Mesenchymal stem cell (in vitro differentiated cells and primary cell): ENCODE measurements at regions not wholly inside any gene's neighbourhood (a gene's known extent, or its start where the extent isn't known, plus 50 kb on each side); places are given as distances from the start of the nearest gene placed in this dataset.

Experiments used
- DNase-seq: peaks from one replicate; pipeline ENCODE4 v3.0.0-alpha.2; 2013
- H2AFZ ChIP-seq: one replicate; pipeline ENCODE4 v1.6.1; 2013; ENCODE audit warnings: low read depth, mild to moderate bottlenecking, control low read depth, inconsistent platforms, low read length, moderate library complexity
- H2AK5ac ChIP-seq: 2 replicates; pipeline ENCODE4 v1.6.1; 2013; ENCODE audit warnings: low read length, moderate library complexity, mild to moderate bottlenecking, inconsistent platforms; ENCODE audit not compliant: severe bottlenecking
- H2BK120ac ChIP-seq: one replicate; pipeline ENCODE4 v1.6.1; 2013; ENCODE audit warnings: low read depth, mild to moderate bottlenecking, inconsistent platforms, low read length, moderate library complexity
- H2BK12ac ChIP-seq, 2 experiments: one replicate each; pipeline ENCODE4 v1.6.1; 2013; ENCODE audit warnings: inconsistent platforms in 2 of 2, low read length in 2 of 2, mild to moderate bottlenecking in 2 of 2, moderate library complexity in 2 of 2, control low read depth in 1 of 2
- H2BK15ac ChIP-seq: one replicate; pipeline ENCODE4 v1.6.1; 2013; ENCODE audit warnings: mild to moderate bottlenecking, low read depth, inconsistent platforms; ENCODE audit not compliant: poor library complexity, severe bottlenecking
- H2BK5ac ChIP-seq: 2 replicates; pipeline ENCODE4 v1.6.1; 2013; ENCODE audit warnings: low read depth, mild to moderate bottlenecking, low read length, control low read depth, inconsistent platforms; ENCODE audit not compliant: poor library complexity, severe bottlenecking
- H3K14ac ChIP-seq, 2 experiments: one replicate each; pipeline ENCODE4 v1.6.1; 2013; ENCODE audit warnings: inconsistent platforms in 2 of 2, low read length in 2 of 2, control low read depth in 1 of 2, mild to moderate bottlenecking in 1 of 2, moderate library complexity in 1 of 2
- H3K18ac ChIP-seq, 2 experiments: one replicate each; pipeline ENCODE4 v1.6.1; 2013; ENCODE audit warnings: inconsistent platforms in 2 of 2, low read length in 2 of 2, control low read depth in 1 of 2, low read depth in 1 of 2, mild to moderate bottlenecking in 1 of 2
- H3K23ac ChIP-seq, 2 experiments: one replicate each; pipeline ENCODE4 v1.6.1; 2013; ENCODE audit warnings: inconsistent platforms in 2 of 2, low read length in 2 of 2, mild to moderate bottlenecking in 2 of 2, moderate library complexity in 2 of 2, control low read depth in 1 of 2
- H3K27ac ChIP-seq: 2 replicates; pipeline ENCODE4 v1.5.1; 2013; ENCODE audit warnings: mild to moderate bottlenecking, moderate library complexity, low read length, control low read depth, inconsistent platforms; ENCODE audit not compliant: poor library complexity, severe bottlenecking
- H3K27me3 ChIP-seq, 2 experiments: 2 replicates each; pipeline versions ENCODE4 v1.6.1 to v1.7.0; 2013; ENCODE audit warnings: low read length in 2 of 2, mild to moderate bottlenecking in 2 of 2, moderate library complexity in 2 of 2, control low read depth in 1 of 2, inconsistent platforms in 1 of 2; ENCODE audit not compliant: control insufficient read depth in 1 of 2, insufficient read depth in 1 of 2
- H3K36me3 ChIP-seq, 2 experiments: 2 replicates each; pipeline versions ENCODE4 v1.6.1 to v1.7.0; 2013; ENCODE audit warnings: low read length in 2 of 2, control low read depth in 1 of 2, inconsistent platforms in 1 of 2, low read depth in 1 of 2, mild to moderate bottlenecking in 1 of 2; ENCODE audit not compliant: insufficient read depth in 2 of 2, control insufficient read depth in 1 of 2
- H3K4ac ChIP-seq, 2 experiments: one replicate each; pipeline ENCODE4 v1.6.1; 2013; ENCODE audit warnings: inconsistent platforms in 2 of 2, low read length in 2 of 2, mild to moderate bottlenecking in 2 of 2, moderate library complexity in 2 of 2, control low read depth in 1 of 2, low read depth in 1 of 2
- H3K4me1 ChIP-seq: 2 replicates; pipeline ENCODE4 v1.6.1; 2013; ENCODE audit warnings: low read depth, low read length, control low read depth; ENCODE audit not compliant: control insufficient read depth, insufficient read depth
- H3K4me2 ChIP-seq: 2 replicates; pipeline ENCODE4 v1.6.1; 2013; ENCODE audit warnings: low read length, mild to moderate bottlenecking, inconsistent platforms; ENCODE audit not compliant: poor library complexity, severe bottlenecking
- H3K4me3 ChIP-seq, 2 experiments: 2 replicates each; pipeline versions ENCODE4 v1.5.1 to v1.7.0; 2013; ENCODE audit warnings: low read length in 2 of 2, mild to moderate bottlenecking in 2 of 2, control low read depth in 1 of 2, low read depth in 1 of 2; ENCODE audit not compliant: insufficient read depth in 1 of 2
- H3K79me1 ChIP-seq: replicated peaks from 2 replicates; pipeline ENCODE4 v1.6.1; 2013; ENCODE audit warnings: mild to moderate bottlenecking, control low read depth, low read length, inconsistent platforms; ENCODE audit not compliant: poor library complexity, severe bottlenecking
- H3K9ac ChIP-seq: 2 replicates; pipeline ENCODE4 v1.7.0; 2013; ENCODE audit warnings: mild to moderate bottlenecking, low read length, moderate library complexity
- H3K9me3 ChIP-seq: 2 replicates; pipeline ENCODE4 v1.7.0; 2013; ENCODE audit warnings: mild to moderate bottlenecking, low read length; ENCODE audit not compliant: control insufficient read depth
- H4K8ac ChIP-seq: one replicate; pipeline ENCODE4 v1.6.1; 2013; ENCODE audit warnings: inconsistent platforms, mild to moderate bottlenecking, low read length, moderate library complexity
- H4K91ac ChIP-seq: one replicate; pipeline ENCODE4 v1.6.1; 2013; ENCODE audit warnings: mild to moderate bottlenecking, low read length, inconsistent platforms
- WGBS: methylation state at CpG from one replicate; pipeline ENCODE4 v1.1.7; 2013; ENCODE audit warnings: mixed read lengths; 5-methylcytosine and 5-hydroxymethylcytosine counted together

DNA sequence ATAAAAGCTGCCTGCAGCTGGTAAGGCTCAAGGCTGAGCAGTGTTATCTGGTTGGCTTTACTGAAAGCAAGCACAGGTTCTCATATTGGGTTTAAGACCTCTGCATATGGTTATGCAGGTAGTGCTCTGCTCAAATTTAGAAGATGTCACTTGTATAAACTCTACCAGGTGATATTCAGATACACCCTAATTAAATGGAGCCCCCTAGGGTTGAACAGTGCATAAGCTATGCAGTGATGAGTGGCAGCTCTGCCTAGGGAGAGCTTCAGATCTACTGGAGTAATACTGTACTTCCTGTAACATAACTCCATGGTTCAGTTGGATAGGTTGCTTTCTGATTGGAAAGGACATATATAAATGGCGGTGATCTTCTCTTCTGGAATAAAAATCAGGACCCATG is 222.7 kb downstream of the CYRIA start:
- Histone ChIP-seq H3K23ac (no peak overlapping the region), H3K9me3 (no peaks in the 10 kb centered on the region), H3K36me3 (no peaks in the 10 kb centered on the region), H3K79me1 (no peaks in the 10 kb centered on the region), H4K91ac (no peak overlapping the region), H3K4ac (no peak overlapping the region), H2AK5ac (no peak overlapping the region), H3K4me2 (no peak overlapping the region), H2BK15ac (no peak overlapping the region), H3K9ac (no peak overlapping the region), H3K27ac (no peak overlapping the region), H3K18ac (no peak overlapping the region), H2AFZ (no peak overlapping the region), H3K4me1 (no peaks in the 10 kb centered on the region), H3K4me3 (no peak overlapping the region), H3K27me3 (no peaks in the 10 kb centered on the region), H3K14ac (no peak overlapping the region), H4K8ac (no peak overlapping the region), H2BK12ac (no peak overlapping the region), H2BK120ac (no peak overlapping the region), H2BK5ac (no peak overlapping the region)
- WGBS = 40% methylated on average over 1 of the region's 1 CpG
- DNase-seq = no peak

GRCh38 chr2:16441431-16441830 is 224.2 kb downstream of the CYRIA start:
- Histone ChIP-seq H3K4me1 (no peaks in the 10 kb centered on the region), H2BK120ac (no peak overlapping the region), H3K18ac (no peak overlapping the region), H3K4me2 (no peak overlapping the region), H3K36me3 (no peaks in the 10 kb centered on the region), H3K4me3 (no peak overlapping the region), H2AFZ (no peak overlapping the region), H3K27ac (no peak overlapping the region), H4K91ac (no peak overlapping the region), H3K14ac (no peak overlapping the region), H3K4ac (no peak overlapping the region), H2BK15ac (no peak overlapping the region), H3K79me1 (no peaks in the 10 kb centered on the region), H2BK5ac (no peak overlapping the region), H2AK5ac (no peak overlapping the region), H3K27me3 (no peaks in the 10 kb centered on the region), H3K23ac (no peak overlapping the region), H2BK12ac (no peak overlapping the region), H4K8ac (no peak overlapping the region), H3K9me3 (no peaks in the 10 kb centered on the region), H3K9ac (no peak overlapping the region)
- WGBS = 61% methylated on average over 3 of the region's 3 CpGs
- no peak for DNase-seq

- Histone ChIP-seq H2BK15ac (no peak overlapping the region), H3K27me3 (no peaks in the 10 kb centered on the region), H3K4ac (no peak overlapping the region), H2AK5ac (no peak overlapping the region), H3K4me3 (no peak overlapping the region), H3K14ac (no peak overlapping the region), H4K91ac (no peak overlapping the region), H3K23ac (no peak overlapping the region), H2BK12ac (no peak overlapping the region), H2BK120ac (no peak overlapping the region), H3K18ac (no peak overlapping the region), H2AFZ (no peak overlapping the region), H3K9ac (no peak overlapping the region), H2BK5ac (no peak overlapping the region), H3K4me1 (no peaks in the 10 kb centered on the region), H3K9me3 (no peaks in the 10 kb centered on the region), H3K4me2 (no peak overlapping the region), H4K8ac (no peak overlapping the region), H3K36me3 (no peaks in the 10 kb centered on the region), H3K27ac (no peak overlapping the region), H3K79me1 (no peaks in the 10 kb centered on the region)
- 59% methylated on average over 3 of the region's 4 CpGs for WGBS
- no peak for DNase-seq
These were observed 224.7 kb downstream of the CYRIA start for GRCh38 chr2:16440898-16441297.

DNA sequence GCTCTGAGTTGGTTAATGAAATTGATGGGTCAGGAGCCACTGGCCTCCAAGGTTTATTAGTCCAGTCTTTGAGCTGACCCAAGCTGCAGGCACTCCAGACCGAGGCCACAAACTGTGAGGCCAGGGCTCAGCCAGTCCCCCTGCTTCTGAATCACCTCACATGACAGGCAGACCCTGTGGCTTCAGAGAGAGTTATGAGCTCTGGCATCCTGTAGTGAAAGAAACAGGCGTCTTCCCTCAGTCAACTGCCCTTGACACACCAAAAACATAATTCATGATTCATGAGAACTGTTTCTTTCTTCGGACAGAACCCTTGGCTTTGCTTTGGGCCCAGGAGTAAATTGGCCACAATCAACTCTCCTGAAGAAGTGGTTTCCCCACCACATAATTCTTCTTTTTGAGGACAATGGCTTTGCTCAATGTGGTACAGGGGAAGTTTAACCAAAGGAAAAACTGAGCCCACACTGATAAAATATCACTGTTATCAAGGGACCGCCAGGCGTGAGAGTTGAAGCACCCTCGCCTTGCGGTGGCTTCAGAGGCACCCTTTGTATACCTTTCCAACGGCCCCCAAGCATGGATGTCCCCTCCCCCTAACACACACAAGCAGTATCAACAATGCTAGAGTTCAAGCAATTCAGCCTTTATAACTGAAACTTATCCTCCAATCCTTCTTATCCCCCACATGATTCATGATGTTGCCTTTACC is 226.9 kb downstream of the CYRIA start:
- H2BK120ac ChIP-seq = no peak overlapping the region
- no peak overlapping the region for H3K14ac ChIP-seq
- no peak overlapping the region for H3K27ac ChIP-seq
- no peaks in the 10 kb centered on the region for H3K36me3 ChIP-seq
- no peak overlapping the region for H3K18ac ChIP-seq
- no peak overlapping the region for H4K8ac ChIP-seq
- H2BK15ac ChIP-seq = no peak overlapping the region
- no peak overlapping the region for H2BK12ac ChIP-seq
- H2BK5ac ChIP-seq = no peak overlapping the region
- H3K27me3 ChIP-seq = no peaks in the 10 kb centered on the region
- no peak for DNase-seq
- H3K9me3 ChIP-seq = no peaks in the 10 kb centered on the region
- H3K4me1 ChIP-seq = no peaks in the 10 kb centered on the region
- H2AFZ ChIP-seq = no peak overlapping the region
- no peaks in the 10 kb centered on the region for H3K79me1 ChIP-seq
- H3K4me3 ChIP-seq = no peak overlapping the region
- H2AK5ac ChIP-seq = no peak overlapping the region
- no peak overlapping the region for H3K4ac ChIP-seq
- 49% methylated on average over 8 of the region's 8 CpGs for WGBS
- H3K9ac ChIP-seq = no peak overlapping the region
- H4K91ac ChIP-seq = no peak overlapping the region
- no peak overlapping the region for H3K4me2 ChIP-seq
- H3K23ac ChIP-seq = no peak overlapping the region
